Ascending aorta (tissue), 2 donors: ENCODE measurements at regions not wholly inside any gene's neighbourhood (a gene's known extent, or its start where the extent isn't known, plus 50 kb on each side); places are given as distances from the start of the nearest gene placed in this dataset.
A peak's percentile ranks its signal among the peaks of the same experiment; 100 is the strongest.

Experiments used
- DNase-seq, 2 donors: peaks; one replicate each; pipeline ENCODE4 v3.0.0-alpha.2; 2019; ENCODE audit warnings: low spot score in 2 of 2
- H3K27ac ChIP-seq, 2 donors: fragments of 200-600 bp; sonication (generic); one replicate each; pipeline ENCODE4 v1.5.1; 2016 to 2017; ENCODE audit warnings: mild to moderate bottlenecking in 1 of 2
- H3K27me3 ChIP-seq: fragments of 200-600 bp; sonication (generic); one replicate; pipeline ENCODE4 v1.5.1; 2017
- H3K36me3 ChIP-seq, 2 donors: fragments of 200-600 bp; sonication (generic); one replicate each; pipeline ENCODE4 v1.5.1; 2016
- H3K4me1 ChIP-seq, 2 donors: fragments of 200-600 bp; sonication (generic); one replicate each; pipeline ENCODE4 v1.5.1; 2016 to 2017; ENCODE audit warnings: mild to moderate bottlenecking in 1 of 2
- H3K4me3 ChIP-seq, 2 donors: fragments of 200-600 bp; sonication (generic); one replicate each; pipeline ENCODE4 v1.5.1; 2016 to 2017; ENCODE audit warnings: mild to moderate bottlenecking in 1 of 2
- H3K9me3 ChIP-seq, 2 donors: fragments of 200-600 bp; sonication (generic); one replicate each; pipeline ENCODE4 v1.5.1; 2016
- intact Hi-C: fragments of 100-400 bp; cut with DNase I; formaldehyde crosslinking; loops from one replicate; pipeline ENCODE4 v1.15.1; 2023
- TF ChIP-seq, protein P1 (sequence below), 3 experiments: fragments of 200-600 bp in 2 of 3; fragments of 450-650 bp in 1 of 3; sonication (generic) in 2 of 3; IDR thresholded peaks; one replicate each; pipeline ENCODE4 v1.5.1; 2016 to 2019; ENCODE audit warnings: antibody characterized with exemption in 3 of 3, mild to moderate bottlenecking in 1 of 3, moderate library complexity in 1 of 3

GRCh38 chr2:67938053-67938452 is 124.8 kb downstream of the C1D start:
- Histone ChIP-seq H3K4me3 (no peak overlapping the region), H3K9me3 (peaks cover 0 to 4% of the 10 kb centered on the region in 2 donors), H3K4me1 (peaks cover 5 to 15% of the 10 kb centered on the region in 2 donors), H3K27ac (peak overlapping the region; percentile 77 to 78), H3K27me3 (no peaks in the 10 kb centered on the region), H3K36me3 (no peaks in the 10 kb centered on the region)
- intact Hi-C loops: loop anchor here (5.0 kb wide), 2 partner anchors 71 to 91 kb away; no protein-coding TSS in a partner anchor
- peak in 1 of 2 donors; percentile 83 for DNase-seq
- TF ChIP-seq, protein P1, sequence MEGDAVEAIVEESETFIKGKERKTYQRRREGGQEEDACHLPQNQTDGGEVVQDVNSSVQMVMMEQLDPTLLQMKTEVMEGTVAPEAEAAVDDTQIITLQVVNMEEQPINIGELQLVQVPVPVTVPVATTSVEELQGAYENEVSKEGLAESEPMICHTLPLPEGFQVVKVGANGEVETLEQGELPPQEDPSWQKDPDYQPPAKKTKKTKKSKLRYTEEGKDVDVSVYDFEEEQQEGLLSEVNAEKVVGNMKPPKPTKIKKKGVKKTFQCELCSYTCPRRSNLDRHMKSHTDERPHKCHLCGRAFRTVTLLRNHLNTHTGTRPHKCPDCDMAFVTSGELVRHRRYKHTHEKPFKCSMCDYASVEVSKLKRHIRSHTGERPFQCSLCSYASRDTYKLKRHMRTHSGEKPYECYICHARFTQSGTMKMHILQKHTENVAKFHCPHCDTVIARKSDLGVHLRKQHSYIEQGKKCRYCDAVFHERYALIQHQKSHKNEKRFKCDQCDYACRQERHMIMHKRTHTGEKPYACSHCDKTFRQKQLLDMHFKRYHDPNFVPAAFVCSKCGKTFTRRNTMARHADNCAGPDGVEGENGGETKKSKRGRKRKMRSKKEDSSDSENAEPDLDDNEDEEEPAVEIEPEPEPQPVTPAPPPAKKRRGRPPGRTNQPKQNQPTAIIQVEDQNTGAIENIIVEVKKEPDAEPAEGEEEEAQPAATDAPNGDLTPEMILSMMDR (IDR thresholded peaks at IDR 0.05): no peak

GRCh38 chr2:67945056-67945455 is 117.7 kb downstream of the C1D start:
- intact Hi-C loops: no loop called here
- no peak overlapping the region for H3K27ac ChIP-seq
- no peak overlapping the region for H3K4me3 ChIP-seq
- H3K27me3 ChIP-seq: no peaks in the 10 kb centered on the region
- peaks cover 0 to 6% of the 10 kb centered on the region in 2 donors for H3K9me3 ChIP-seq
- no peak for DNase-seq
- peaks cover 0 to 6% of the 10 kb centered on the region in 2 donors for H3K4me1 ChIP-seq
- no peaks in the 10 kb centered on the region for H3K36me3 ChIP-seq
- TF ChIP-seq, protein P1 (IDR thresholded peaks at IDR 0.05): no peak

DNA sequence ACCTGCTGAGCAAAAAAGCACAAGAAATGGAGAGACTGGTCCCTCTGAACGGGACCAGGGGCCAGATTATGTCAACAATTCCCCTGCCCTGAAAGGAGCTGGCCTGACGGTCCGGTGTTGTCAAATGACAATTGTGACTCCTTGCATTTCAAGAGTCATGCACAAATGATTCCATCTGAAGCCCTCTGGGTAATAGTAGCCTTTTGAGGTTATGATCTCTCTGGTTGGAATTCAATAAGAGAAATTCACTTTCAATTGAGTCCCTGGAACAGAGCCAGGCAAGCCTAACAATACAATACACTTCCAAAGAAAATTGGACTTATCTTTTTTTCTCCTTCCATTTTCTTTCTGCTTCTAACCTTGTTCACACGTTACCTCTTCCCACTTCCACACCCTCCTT is 116.9 kb downstream of the C1D start:
- Histone ChIP-seq H3K27me3 (no peaks in the 10 kb centered on the region), H3K4me1 (peaks cover 0 to 6% of the 10 kb centered on the region in 2 donors), H3K27ac (peak overlapping the region in 1 of 2 donors; percentile 56), H3K4me3 (no peak overlapping the region), H3K36me3 (no peaks in the 10 kb centered on the region), H3K9me3 (peaks cover 0 to 6% of the 10 kb centered on the region in 2 donors)
- intact Hi-C loops: no loop called here
- TF ChIP-seq, protein P1 (IDR thresholded peaks at IDR 0.05): no peak
- DNase-seq: no peak

GRCh38 chr2:67948057-67948456 is 114.7 kb downstream of the C1D start:
- intact Hi-C loops: no loop called here
- H3K36me3 ChIP-seq: no peaks in the 10 kb centered on the region
- H3K4me3 ChIP-seq: no peak overlapping the region
- H3K27ac ChIP-seq: no peak overlapping the region
- H3K27me3 ChIP-seq: no peaks in the 10 kb centered on the region
- TF ChIP-seq, protein P1 (IDR thresholded peaks at IDR 0.05): no peak
- H3K9me3 ChIP-seq: peaks cover 0 to 2% of the 10 kb centered on the region in 2 donors
- DNase-seq: no peak
- peaks cover 0 to 6% of the 10 kb centered on the region in 2 donors for H3K4me1 ChIP-seq

DNA sequence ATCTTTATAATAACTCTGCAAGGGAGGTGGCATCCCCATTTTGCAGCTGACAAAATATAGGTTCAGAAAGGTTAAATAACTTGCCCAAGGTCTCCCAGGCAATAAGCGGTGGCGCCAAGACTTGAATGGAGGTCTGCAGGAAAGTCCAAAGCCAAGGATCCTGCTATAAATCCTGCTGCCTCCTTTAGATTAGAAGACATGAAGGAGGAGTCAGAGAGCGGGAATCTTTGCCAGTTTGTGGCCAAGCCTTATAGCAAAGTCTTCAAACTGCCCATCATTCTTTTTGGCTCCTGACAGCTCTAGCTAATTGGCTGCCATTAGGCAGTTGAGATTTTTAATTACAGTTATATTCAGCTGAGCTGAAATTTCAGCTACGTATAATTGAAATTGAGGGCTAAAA is 114.3 kb downstream of the C1D start:
- intact Hi-C loops: no loop called here
- Histone ChIP-seq H3K36me3 (no peaks in the 10 kb centered on the region), H3K27ac (no peak overlapping the region), H3K9me3 (no peaks in the 10 kb centered on the region), H3K27me3 (no peaks in the 10 kb centered on the region), H3K4me3 (no peak overlapping the region), H3K4me1 (peaks cover 0 to 6% of the 10 kb centered on the region in 2 donors)
- TF ChIP-seq, protein P1 (IDR thresholded peaks at IDR 0.05): no peak
- no peak for DNase-seq

- H3K4me3 ChIP-seq: no peak overlapping the region
- TF ChIP-seq, protein P1 (IDR thresholded peaks at IDR 0.05): no peak
- H3K9me3 ChIP-seq: no peaks in the 10 kb centered on the region
- DNase-seq: no peak
- H3K4me1 ChIP-seq: peaks cover 0 to 6% of the 10 kb centered on the region in 2 donors
- no peaks in the 10 kb centered on the region for H3K27me3 ChIP-seq
- no peaks in the 10 kb centered on the region for H3K36me3 ChIP-seq
- intact Hi-C loops: no loop called here
- no peak overlapping the region for H3K27ac ChIP-seq
These were observed 112.8 kb downstream of the C1D start for GRCh38 chr2:67950018-67950417.
